Activated T-helper 1 cell treated with Interleukin-2 at 50 U/mL for 16 hours (primary cell): ENCODE measurements at regions not wholly inside any gene's neighbourhood (a gene's known extent, or its start where the extent isn't known, plus 50 kb on each side); places are given as distances from the start of the nearest gene placed in this dataset.

Source experiments
- DNase-seq: peaks from one replicate; pipeline ENCODE4 v3.0.0-alpha.2; 2020; ENCODE audit warnings: low read depth

GRCh38 chr21:16013570-16013969 lies 283.8 kb downstream of the USP25 start:
- DNase-seq = no peak

GRCh38 chr21:16020878-16021277 lies 291.1 kb downstream of the USP25 start:
- DNase-seq = no peak

GRCh38 chr21:16022116-16022515 lies 292.3 kb downstream of the USP25 start:
- DNase-seq = no peak

- no peak for DNase-seq
These were observed 293.1 kb downstream of the USP25 start for GRCh38 chr21:16022921-16023320.

- no peak for DNase-seq
These were observed 298.4 kb downstream of the USP25 start for GRCh38 chr21:16028142-16028541.

GRCh38 chr21:16028941-16029464 lies 299.2 kb downstream of the USP25 start:
- DNase-seq = no peak

- no peak for DNase-seq
These were observed 303.4 kb downstream of the USP25 start for GRCh38 chr21:16033193-16033592.

- DNase-seq = no peak
These were observed 304.8 kb downstream of the USP25 start for GRCh38 chr21:16034446-16035190.

- no peak for DNase-seq
These were observed 307.7 kb downstream of the USP25 start for GRCh38 chr21:16037421-16037955.

- DNase-seq = no peak
These were observed 310.8 kb downstream of the USP25 start for GRCh38 chr21:16040601-16041000.

GRCh38 chr21:16044676-16045075 lies 314.9 kb downstream of the USP25 start:
- no peak for DNase-seq

- no peak for DNase-seq
These were observed 317.0 kb downstream of the USP25 start for GRCh38 chr21:16046656-16047330.

- DNase-seq = no peak
These were observed 318.1 kb downstream of the USP25 start for GRCh38 chr21:16047904-16048303.

GRCh38 chr21:16055014-16055413 lies 325.2 kb downstream of the USP25 start:
- no peak for DNase-seq

- no peak for DNase-seq
These were observed 329.1 kb downstream of the USP25 start for GRCh38 chr21:16058896-16059295.

GRCh38 chr21:16059981-16060380 lies 330.2 kb downstream of the USP25 start:
- no peak for DNase-seq

GRCh38 chr21:16061194-16061593 lies 331.4 kb downstream of the USP25 start:
- DNase-seq = no peak

- no peak for DNase-seq
These were observed 339.7 kb downstream of the USP25 start for GRCh38 chr21:16069178-16070112.

- no peak for DNase-seq
These were observed 340.4 kb downstream of the USP25 start for GRCh38 chr21:16070207-16070651.

- DNase-seq = no peak
These were observed 341.3 kb downstream of the USP25 start for GRCh38 chr21:16071092-16071491.

GRCh38 chr21:16071761-16072160 lies 342.0 kb downstream of the USP25 start:
- no peak for DNase-seq

- DNase-seq = no peak
These were observed 342.4 kb downstream of the USP25 start for GRCh38 chr21:16072221-16072620.
